Esophagus muscularis mucosa (tissue), 3 donors: ENCODE measurements at regions not wholly inside any gene's neighbourhood (a gene's known extent, or its start where the extent isn't known, plus 50 kb on each side); places are given as distances from the start of the nearest gene placed in this dataset.

ENCODE experiments used
- CTCF ChIP-seq, 3 experiments: fragments of 200-600 bp in 2 of 3; fragments of 450-650 bp in 1 of 3; sonication (generic) in 2 of 3; IDR thresholded peaks; one replicate each; pipeline ENCODE4 v1.5.1; 2017 to 2019; ENCODE audit warnings: antibody characterized with exemption in 3 of 3, mild to moderate bottlenecking in 2 of 3, moderate library complexity in 1 of 3
- POLR2A ChIP-seq: fragments of 450-650 bp; IDR thresholded peaks from one replicate; pipeline ENCODE4 v1.6.1; 2017; ENCODE audit warnings: antibody characterized with exemption, moderate library complexity, mild to moderate bottlenecking, low read depth
- POLR2AphosphoS5 ChIP-seq, 2 donors: sonication (generic); formaldehyde crosslinking; IDR thresholded peaks; one replicate each; pipeline ENCODE4 v1.6.1; 2017; ENCODE audit warnings: antibody characterized with exemption in 2 of 2

GRCh38 chr4:12658146-12658545 is 826.0 kb downstream of the RAB28 start:
- TF ChIP-seq CTCF (IDR thresholded peaks at IDR 0.05) (no peak), POLR2A (no peak), POLR2AphosphoS5 (IDR thresholded peaks at IDR 0.05) (no peak)
